Gastroesophageal sphincter (tissue), 4 donors: ENCODE measurements at regions not wholly inside any gene's neighbourhood (a gene's known extent, or its start where the extent isn't known, plus 50 kb on each side); places are given as distances from the start of the nearest gene placed in this dataset.

ENCODE experiments used
- ATAC-seq: fragments of 150-250 bp; one replicate; pipeline ENCODE4 v1.9.1; 2016; ENCODE audit warnings: mild to moderate bottlenecking, moderate library complexity
- H3K27ac ChIP-seq, 4 donors: fragments of 200-600 bp; sonication (generic) in 3 of 4; 1 replicate in 3 of 4; 2 replicates in 1 of 4; pipeline ENCODE4 v1.5.1; 2016 to 2019
- H3K27me3 ChIP-seq: fragments of 200-600 bp; sonication (generic); one replicate; pipeline ENCODE4 v1.5.1; 2019
- H3K36me3 ChIP-seq, 2 donors: fragments of 200-600 bp; sonication (generic); one replicate each; pipeline ENCODE4 v1.5.1; 2019; ENCODE audit warnings: control low read depth in 1 of 2
- H3K4me1 ChIP-seq, 3 donors: fragments of 200-600 bp; sonication (generic); 1 replicate in 2 of 3; 2 replicates in 1 of 3; pipeline ENCODE4 v1.5.1; 2016 to 2019; ENCODE audit warnings: control low read depth in 2 of 3
- H3K4me3 ChIP-seq, 2 donors: fragments of 200-600 bp; sonication (generic); one replicate each; pipeline ENCODE4 v1.5.1; 2019; ENCODE audit warnings: mild to moderate bottlenecking in 1 of 2, moderate library complexity in 1 of 2
- H3K9me3 ChIP-seq, 3 donors: fragments of 200-600 bp; sonication (generic); one replicate each; pipeline ENCODE4 v1.5.1; 2017 to 2019; ENCODE audit warnings: control low read depth in 2 of 3
- EP300 ChIP-seq: sonication (generic); formaldehyde crosslinking; IDR thresholded peaks from one replicate; pipeline ENCODE4 v1.6.1; 2017; ENCODE audit warnings: antibody characterized with exemption, mild to moderate bottlenecking
- POLR2A ChIP-seq, 2 donors: fragments of 450-650 bp; IDR thresholded peaks; one replicate each; pipeline ENCODE4 v1.6.1; 2017; ENCODE audit warnings: antibody characterized with exemption in 2 of 2, mild to moderate bottlenecking in 2 of 2, moderate library complexity in 1 of 2
- POLR2AphosphoS5 ChIP-seq: sonication (generic); formaldehyde crosslinking; IDR thresholded peaks from one replicate; pipeline ENCODE4 v1.6.1; 2017; ENCODE audit warnings: antibody characterized with exemption
- WGBS, 2 donors: methylation state at CpG; one replicate each; pipeline ENCODE4 v1.1.5; 2018; ENCODE audit warnings: low coverage in 1 of 2; 5-methylcytosine and 5-hydroxymethylcytosine counted together
- TF ChIP-seq, protein P1 (sequence below), 4 experiments: fragments of 200-600 bp in 2 of 4; fragments of 450-650 bp in 2 of 4; sonication (generic) in 1 of 4; IDR thresholded peaks; one replicate each; pipeline ENCODE4 v1.5.1; 2017 to 2019; ENCODE audit warnings: antibody characterized with exemption in 4 of 4, mild to moderate bottlenecking in 2 of 4, moderate library complexity in 2 of 4

DNA sequence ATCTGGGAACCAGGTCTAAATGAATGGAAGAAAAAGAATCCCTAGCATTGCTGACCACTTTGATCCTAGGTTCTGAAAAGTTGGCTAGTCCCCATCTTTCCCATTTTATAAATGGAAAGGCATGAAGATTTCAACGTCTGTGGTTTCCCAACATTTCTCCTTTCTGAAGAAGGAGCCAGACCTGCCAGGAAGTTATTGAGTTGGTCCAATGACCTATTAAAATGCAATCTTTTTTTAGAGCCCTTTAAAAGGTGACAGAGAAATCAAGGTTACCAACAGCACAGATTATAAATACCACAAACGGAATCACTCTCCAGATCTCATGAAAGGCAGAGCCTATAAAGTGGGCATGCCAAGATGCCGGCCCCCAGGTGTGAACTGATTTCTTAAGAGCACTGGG lies 505.6 kb upstream of the THBS1 start:
- ATAC-seq: no peak
- Histone ChIP-seq H3K36me3 (no peaks in the 10 kb centered on the region), H3K27me3 (no peaks in the 10 kb centered on the region), H3K27ac (peak overlapping the region in 3 of 4 donors; percentile 19 to 38 (median 35)), H3K9me3 (no peaks in the 10 kb centered on the region), H3K4me3 (no peak overlapping the region), H3K4me1 (peaks cover 0 to 19% (median 2%) of the 10 kb centered on the region in 3 donors)
- TF ChIP-seq POLR2A (IDR thresholded peaks at IDR 0.05) (no peak), EP300 (no peak), POLR2AphosphoS5 (peak; percentile 39)
- TF ChIP-seq, protein P1, sequence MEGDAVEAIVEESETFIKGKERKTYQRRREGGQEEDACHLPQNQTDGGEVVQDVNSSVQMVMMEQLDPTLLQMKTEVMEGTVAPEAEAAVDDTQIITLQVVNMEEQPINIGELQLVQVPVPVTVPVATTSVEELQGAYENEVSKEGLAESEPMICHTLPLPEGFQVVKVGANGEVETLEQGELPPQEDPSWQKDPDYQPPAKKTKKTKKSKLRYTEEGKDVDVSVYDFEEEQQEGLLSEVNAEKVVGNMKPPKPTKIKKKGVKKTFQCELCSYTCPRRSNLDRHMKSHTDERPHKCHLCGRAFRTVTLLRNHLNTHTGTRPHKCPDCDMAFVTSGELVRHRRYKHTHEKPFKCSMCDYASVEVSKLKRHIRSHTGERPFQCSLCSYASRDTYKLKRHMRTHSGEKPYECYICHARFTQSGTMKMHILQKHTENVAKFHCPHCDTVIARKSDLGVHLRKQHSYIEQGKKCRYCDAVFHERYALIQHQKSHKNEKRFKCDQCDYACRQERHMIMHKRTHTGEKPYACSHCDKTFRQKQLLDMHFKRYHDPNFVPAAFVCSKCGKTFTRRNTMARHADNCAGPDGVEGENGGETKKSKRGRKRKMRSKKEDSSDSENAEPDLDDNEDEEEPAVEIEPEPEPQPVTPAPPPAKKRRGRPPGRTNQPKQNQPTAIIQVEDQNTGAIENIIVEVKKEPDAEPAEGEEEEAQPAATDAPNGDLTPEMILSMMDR (IDR thresholded peaks at IDR 0.05): no peak
- WGBS, 2 donors: 0 to 41% methylated on average over 2 to 3 of the region's 3 CpGs

DNA sequence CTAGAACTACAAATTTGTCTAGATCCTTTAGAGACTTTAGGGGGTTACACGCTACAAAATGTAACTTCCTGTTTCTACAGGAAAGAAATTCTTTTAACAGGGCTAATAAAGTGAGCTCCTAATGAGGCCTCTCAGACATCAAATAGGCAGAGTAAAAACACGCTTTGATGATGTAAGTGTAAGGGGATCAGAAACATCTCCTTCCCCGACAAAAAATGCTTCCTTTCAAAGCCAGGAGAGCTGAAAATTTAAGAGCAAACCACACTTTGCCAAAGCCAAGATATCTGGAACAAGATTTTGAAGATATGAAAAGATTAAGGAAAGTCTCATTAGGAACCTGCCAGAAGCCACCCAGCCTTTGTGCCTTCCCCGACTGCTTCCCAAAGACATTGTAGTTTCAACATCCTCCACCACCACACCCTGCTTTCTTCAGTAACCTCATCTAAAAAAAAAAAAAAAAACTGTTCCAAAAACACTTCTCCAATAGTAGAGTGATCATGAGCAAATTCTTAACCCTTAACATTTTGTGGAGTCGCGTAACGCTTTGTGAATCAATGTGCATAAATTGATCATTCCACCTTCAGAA lies 505.0 kb upstream of the THBS1 start:
- Histone ChIP-seq H3K4me3 (no peak overlapping the region), H3K27me3 (no peaks in the 10 kb centered on the region), H3K27ac (peak overlapping the region in 3 of 4 donors; percentile 19 to 38 (median 35)), H3K4me1 (peaks cover 0 to 19% (median 2%) of the 10 kb centered on the region in 3 donors), H3K9me3 (no peaks in the 10 kb centered on the region), H3K36me3 (no peaks in the 10 kb centered on the region)
- peak; percentile 57 for ATAC-seq
- TF ChIP-seq POLR2A (IDR thresholded peaks at IDR 0.05) (no peak), POLR2AphosphoS5 (no peak), EP300 (no peak)
- TF ChIP-seq, protein P1 (IDR thresholded peaks at IDR 0.05): no peak
- 47 to 84% methylated on average over 4 to 7 of the region's 7 CpGs for WGBS, 2 donors

DNA sequence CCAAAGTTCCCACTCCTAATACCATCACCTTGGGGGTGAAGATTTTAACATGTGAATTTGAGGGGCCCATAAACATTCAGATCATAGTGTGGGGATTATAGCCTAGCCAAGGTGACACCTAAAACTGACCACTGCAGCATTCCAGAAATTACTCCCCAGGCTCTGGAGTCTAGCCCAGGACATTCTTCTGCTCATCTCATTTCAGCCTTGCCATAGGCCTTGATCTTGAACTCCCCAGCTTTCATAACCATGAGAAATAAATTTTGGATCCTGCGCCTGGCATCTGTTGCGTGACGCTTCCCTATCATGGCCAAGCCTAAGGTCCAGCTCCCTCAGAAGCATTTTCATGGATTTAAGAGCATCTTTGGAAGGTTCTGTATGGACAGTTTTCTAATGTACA lies 502.9 kb upstream of the THBS1 start:
- peak overlapping the region in 1 of 4 donors; percentile 13 for H3K27ac ChIP-seq
- no peak overlapping the region for H3K4me3 ChIP-seq
- no peaks in the 10 kb centered on the region for H3K27me3 ChIP-seq
- H3K9me3 ChIP-seq: no peaks in the 10 kb centered on the region
- H3K36me3 ChIP-seq: no peaks in the 10 kb centered on the region
- no peak for TF ChIP-seq POLR2A (IDR thresholded peaks at IDR 0.05)
- TF ChIP-seq POLR2AphosphoS5: no peak
- TF ChIP-seq, protein P1 (IDR thresholded peaks at IDR 0.05): no peak
- TF ChIP-seq EP300: no peak
- WGBS, 2 donors: 100% methylated on average over 3 of the region's 3 CpGs; no CpG with 5 or more reads in 1 of the 2 donors
- no peak for ATAC-seq
- H3K4me1 ChIP-seq: peaks cover 0 to 19% (median 2%) of the 10 kb centered on the region in 3 donors

DNA sequence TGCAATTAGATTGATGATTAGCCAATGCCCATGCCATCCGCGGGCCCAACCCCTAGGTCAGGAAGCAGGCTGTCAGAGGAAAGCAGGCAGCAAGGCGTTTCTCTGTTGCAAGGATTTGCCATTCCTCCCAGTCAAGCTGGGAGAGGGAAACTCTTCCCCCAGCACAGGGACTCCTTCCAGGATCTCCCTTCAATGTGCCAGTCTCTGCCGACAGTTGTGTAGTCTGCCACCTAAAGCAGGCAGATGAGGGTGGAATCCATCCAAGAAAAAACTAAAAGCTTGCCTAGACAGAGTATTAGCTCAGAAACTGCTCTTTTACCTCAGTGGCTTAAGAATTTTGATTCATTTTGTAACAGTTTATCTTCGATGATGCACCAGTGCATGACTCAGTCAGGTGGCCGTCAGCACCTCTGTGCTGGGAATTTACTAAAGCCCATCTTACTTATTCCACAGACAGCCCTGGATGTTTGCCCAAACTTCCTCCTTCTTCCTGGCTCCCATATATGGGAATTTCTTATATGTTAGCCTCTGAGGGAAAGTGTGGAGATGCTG lies 501.5 kb upstream of the THBS1 start:
- TF ChIP-seq POLR2A (IDR thresholded peaks at IDR 0.05) (no peak), POLR2AphosphoS5 (peak; percentile 68)
- H3K36me3 ChIP-seq: no peaks in the 10 kb centered on the region
- H3K9me3 ChIP-seq: no peaks in the 10 kb centered on the region
- no peaks in the 10 kb centered on the region for H3K27me3 ChIP-seq
- ATAC-seq: no peak
- WGBS, 2 donors: 17 to 56% methylated on average over 4 to 6 of the region's 6 CpGs
- no peak overlapping the region for H3K4me3 ChIP-seq
- H3K4me1 ChIP-seq: peaks cover 0 to 23% (median 2%) of the 10 kb centered on the region in 3 donors
- H3K27ac ChIP-seq: peak overlapping the region in 2 of 4 donors; percentile 42 to 46

DNA sequence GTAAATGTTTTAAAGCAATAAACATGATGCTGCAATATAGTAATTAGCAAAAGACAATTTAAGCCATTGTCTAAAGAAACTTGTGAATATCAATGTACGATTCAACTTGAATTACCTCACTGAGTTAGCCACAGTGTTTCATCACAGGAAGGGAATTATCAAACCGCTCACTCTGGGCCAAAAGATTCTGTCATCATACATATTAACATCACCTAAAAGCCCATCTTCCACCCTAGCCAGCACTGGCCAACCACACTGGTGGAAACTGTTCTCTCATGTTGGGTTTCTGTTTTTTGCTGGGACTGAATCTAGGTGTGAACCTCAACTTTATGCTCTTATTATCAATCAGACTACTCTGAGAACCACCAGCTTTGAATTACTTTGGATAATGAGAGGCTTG lies 497.7 kb upstream of the THBS1 start:
- WGBS, 2 donors: 88 to 95% methylated on average over 2 of the region's 2 CpGs
- Histone ChIP-seq H3K27ac (peak overlapping the region in 3 of 4 donors; percentile 30 to 72 (median 49)), H3K27me3 (no peaks in the 10 kb centered on the region), H3K36me3 (no peaks in the 10 kb centered on the region), H3K4me1 (peaks cover 0 to 40% (median 9%) of the 10 kb centered on the region in 3 donors), H3K4me3 (no peak overlapping the region), H3K9me3 (no peaks in the 10 kb centered on the region)
- ATAC-seq: no peak
- TF ChIP-seq POLR2A (IDR thresholded peaks at IDR 0.05) (no peak), POLR2AphosphoS5 (no peak), EP300 (no peak)
- TF ChIP-seq, protein P1 (IDR thresholded peaks at IDR 0.05): no peak
